OCI-LY7 (cell line): ENCODE measurements at regions not wholly inside any gene's neighbourhood (a gene's known extent, or its start where the extent isn't known, plus 50 kb on each side); places are given as distances from the start of the nearest gene placed in this dataset.

ENCODE experiments used
- CTCF ChIP-seq: fragments of 200-600 bp; sonication (generic); conservative IDR thresholded peaks from 2 replicates; pipeline ENCODE4 v1.5.1; 2014; ENCODE audit warnings: mild to moderate bottlenecking, antibody characterized with exemption, low read length, moderate library complexity, mixed read lengths
- EZH2phosphoT487 ChIP-seq: fragments of 200-600 bp; sonication (generic); IDR thresholded peaks from 2 replicates; pipeline ENCODE4 v1.6.1; 2018; ENCODE audit warnings: low read depth, borderline replicate concordance, mild to moderate bottlenecking, mixed run types, antibody characterized with exemption, low read length, moderate library complexity, mixed read lengths

DNA sequence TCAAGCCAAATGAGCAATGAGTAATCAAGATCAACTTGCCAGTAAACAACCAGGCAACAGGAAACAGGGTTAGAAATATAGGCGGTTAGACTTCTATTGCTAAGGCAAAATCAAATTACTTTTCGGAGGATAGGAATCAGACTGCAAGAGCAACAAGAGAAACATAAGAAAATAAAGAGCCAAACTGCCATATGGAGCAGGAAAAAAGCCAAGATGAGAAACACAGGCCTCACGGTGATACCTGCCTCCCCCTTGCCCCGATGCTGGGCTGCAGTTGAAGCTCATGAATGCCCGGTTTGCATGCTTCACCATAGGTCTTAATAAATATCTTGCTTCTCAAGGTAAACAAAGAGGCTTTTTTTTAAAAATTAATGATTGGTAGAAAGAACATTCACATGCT is 158.4 kb upstream of the MAGEC2 start:
- TF ChIP-seq CTCF, result no peak
- TF ChIP-seq EZH2phosphoT487, result no peak
